HepG2 (cell line): ENCODE measurements at regions not wholly inside any gene's neighbourhood (a gene's known extent, or its start where the extent isn't known, plus 50 kb on each side); places are given as distances from the start of the nearest gene placed in this dataset.

Experiments
- ELF1 ChIP-seq: sonication (generic); formaldehyde crosslinking; IDR thresholded peaks from 2 replicates; pipeline ENCODE4 v1.4.0; 2020; ENCODE audit warnings: missing genetic modification reagents
- FOXA3 ChIP-seq: IDR thresholded peaks from 2 replicates; pipeline ENCODE4 v1.6.1; 2016; ENCODE audit warnings: missing genetic modification reagents, missing compliant biosample characterization
- GTF2F1 ChIP-seq: fragments of 150-350 bp; IDR thresholded peaks from 2 replicates; pipeline ENCODE4 v1.6.1; 2014; ENCODE audit warnings: low read length
- HMG20B ChIP-seq: conservative IDR thresholded peaks from 2 replicates; pipeline ENCODE4 v1.6.1; 2016; ENCODE audit warnings: missing genetic modification reagents, missing compliant biosample characterization
- ZNF207 ChIP-seq: fragments of 450-650 bp; IDR thresholded peaks from 2 replicates; pipeline ENCODE4 v1.6.1; 2016; ENCODE audit warnings: antibody characterized with exemption, borderline replicate concordance
- ZNF234 ChIP-seq: sonication (generic); formaldehyde crosslinking; conservative IDR thresholded peaks from 2 replicates; pipeline ENCODE4 v1.5.1; 2020; ENCODE audit warnings: mild to moderate bottlenecking, missing genetic modification reagents
- ZNF563 ChIP-seq: sonication (generic); formaldehyde crosslinking; IDR thresholded peaks from 2 replicates; pipeline ENCODE4 v1.8.0; 2022; ENCODE audit warnings: mild to moderate bottlenecking, moderate library complexity, missing genetic modification reagents
- ZNF572 ChIP-seq: sonication (generic); formaldehyde crosslinking; IDR thresholded peaks from 2 replicates; pipeline ENCODE4 v1.5.1; 2020; ENCODE audit warnings: mild to moderate bottlenecking, missing genetic modification reagents
- TF ChIP-seq, protein P1 (sequence below): sonication (generic); formaldehyde crosslinking; IDR thresholded peaks from 2 replicates; pipeline ENCODE4 v1.4.0; 2020; ENCODE audit warnings: missing genetic modification reagents
- TF ChIP-seq, protein P2 (sequence below): sonication (generic); formaldehyde crosslinking; IDR thresholded peaks from 2 replicates; pipeline ENCODE4 v1.4.0; 2020; ENCODE audit warnings: missing genetic modification reagents

DNA sequence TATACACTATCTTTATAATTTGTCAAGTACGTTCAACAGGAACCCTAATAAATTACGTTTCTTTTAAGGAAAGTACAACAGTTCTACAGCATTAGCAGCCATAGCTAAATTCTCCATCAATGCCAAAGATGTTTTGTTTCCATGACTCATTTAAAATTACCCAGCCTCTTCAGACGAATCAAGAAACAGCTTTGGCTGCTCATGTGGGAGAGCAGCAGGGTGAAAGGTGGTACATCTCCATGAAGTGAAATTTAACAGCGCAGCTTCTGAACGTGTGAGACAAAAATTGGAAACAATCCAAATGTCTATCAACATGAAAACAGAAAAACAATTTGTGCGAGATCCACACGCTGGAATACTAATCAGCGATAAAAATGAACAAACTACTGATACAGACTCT, 327.3 kb upstream of the CDH6 start:
- TF ChIP-seq GTF2F1: no peak
- TF ChIP-seq ZNF572 (CRISPR knock-in tag): no peak
- no peak for TF ChIP-seq ZNF207
- no peak for TF ChIP-seq ELF1 (CRISPR knock-in tag)
- no peak for TF ChIP-seq HMG20B
- no peak for TF ChIP-seq ZNF234 (CRISPR knock-in tag)
- no peak for TF ChIP-seq ZNF563 (CRISPR knock-in tag)
- TF ChIP-seq, protein P1, sequence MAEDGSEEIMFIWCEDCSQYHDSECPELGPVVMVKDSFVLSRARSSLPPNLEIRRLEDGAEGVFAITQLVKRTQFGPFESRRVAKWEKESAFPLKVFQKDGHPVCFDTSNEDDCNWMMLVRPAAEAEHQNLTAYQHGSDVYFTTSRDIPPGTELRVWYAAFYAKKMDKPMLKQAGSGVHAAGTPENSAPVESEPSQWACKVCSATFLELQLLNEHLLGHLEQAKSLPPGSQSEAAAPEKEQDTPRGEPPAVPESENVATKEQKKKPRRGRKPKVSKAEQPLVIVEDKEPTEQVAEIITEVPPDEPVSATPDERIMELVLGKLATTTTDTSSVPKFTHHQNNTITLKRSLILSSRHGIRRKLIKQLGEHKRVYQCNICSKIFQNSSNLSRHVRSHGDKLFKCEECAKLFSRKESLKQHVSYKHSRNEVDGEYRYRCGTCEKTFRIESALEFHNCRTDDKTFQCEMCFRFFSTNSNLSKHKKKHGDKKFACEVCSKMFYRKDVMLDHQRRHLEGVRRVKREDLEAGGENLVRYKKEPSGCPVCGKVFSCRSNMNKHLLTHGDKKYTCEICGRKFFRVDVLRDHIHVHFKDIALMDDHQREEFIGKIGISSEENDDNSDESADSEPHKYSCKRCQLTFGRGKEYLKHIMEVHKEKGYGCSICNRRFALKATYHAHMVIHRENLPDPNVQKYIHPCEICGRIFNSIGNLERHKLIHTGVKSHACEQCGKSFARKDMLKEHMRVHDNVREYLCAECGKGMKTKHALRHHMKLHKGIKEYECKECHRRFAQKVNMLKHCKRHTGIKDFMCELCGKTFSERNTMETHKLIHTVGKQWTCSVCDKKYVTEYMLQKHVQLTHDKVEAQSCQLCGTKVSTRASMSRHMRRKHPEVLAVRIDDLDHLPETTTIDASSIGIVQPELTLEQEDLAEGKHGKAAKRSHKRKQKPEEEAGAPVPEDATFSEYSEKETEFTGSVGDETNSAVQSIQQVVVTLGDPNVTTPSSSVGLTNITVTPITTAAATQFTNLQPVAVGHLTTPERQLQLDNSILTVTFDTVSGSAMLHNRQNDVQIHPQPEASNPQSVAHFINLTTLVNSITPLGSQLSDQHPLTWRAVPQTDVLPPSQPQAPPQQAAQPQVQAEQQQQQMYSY (CRISPR knock-in tag): no peak
- TF ChIP-seq, protein P2, sequence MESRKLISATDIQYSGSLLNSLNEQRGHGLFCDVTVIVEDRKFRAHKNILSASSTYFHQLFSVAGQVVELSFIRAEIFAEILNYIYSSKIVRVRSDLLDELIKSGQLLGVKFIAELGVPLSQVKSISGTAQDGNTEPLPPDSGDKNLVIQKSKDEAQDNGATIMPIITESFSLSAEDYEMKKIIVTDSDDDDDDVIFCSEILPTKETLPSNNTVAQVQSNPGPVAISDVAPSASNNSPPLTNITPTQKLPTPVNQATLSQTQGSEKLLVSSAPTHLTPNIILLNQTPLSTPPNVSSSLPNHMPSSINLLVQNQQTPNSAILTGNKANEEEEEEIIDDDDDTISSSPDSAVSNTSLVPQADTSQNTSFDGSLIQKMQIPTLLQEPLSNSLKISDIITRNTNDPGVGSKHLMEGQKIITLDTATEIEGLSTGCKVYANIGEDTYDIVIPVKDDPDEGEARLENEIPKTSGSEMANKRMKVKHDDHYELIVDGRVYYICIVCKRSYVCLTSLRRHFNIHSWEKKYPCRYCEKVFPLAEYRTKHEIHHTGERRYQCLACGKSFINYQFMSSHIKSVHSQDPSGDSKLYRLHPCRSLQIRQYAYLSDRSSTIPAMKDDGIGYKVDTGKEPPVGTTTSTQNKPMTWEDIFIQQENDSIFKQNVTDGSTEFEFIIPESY (CRISPR knock-in tag): no peak
- TF ChIP-seq FOXA3: no peak
